GM04504 (cell line): ENCODE measurements at regions not wholly inside any gene's neighbourhood (a gene's known extent, or its start where the extent isn't known, plus 50 kb on each side); places are given as distances from the start of the nearest gene placed in this dataset.

Experiments
- DNase-seq: peaks from one replicate; pipeline ENCODE4 v3.0.0-alpha.2; 2012; ENCODE audit warnings: low read depth

DNA sequence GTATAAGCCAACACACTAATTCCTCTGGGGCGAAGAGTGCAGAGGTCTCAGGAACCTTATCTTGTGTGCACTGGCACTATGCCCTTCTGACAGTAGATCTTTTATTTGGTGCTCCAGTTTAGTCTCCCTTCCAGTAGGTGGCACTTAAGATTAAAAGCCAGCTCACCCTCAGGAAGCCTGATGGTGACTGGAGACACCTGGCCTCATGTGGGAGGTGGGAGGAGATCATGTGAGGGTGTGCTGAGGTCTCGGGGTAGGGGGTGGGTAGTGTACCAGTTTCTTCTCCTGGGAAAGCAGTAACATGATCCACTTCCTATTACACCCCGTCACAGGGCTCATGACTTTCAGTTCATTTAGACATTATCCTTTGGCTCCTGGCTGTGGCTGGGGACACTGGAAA is 654.9 kb downstream of the ADCYAP1 start:
- DNase-seq = no peak

GRCh38 chr18:1564793-1565192 is 660.1 kb downstream of the ADCYAP1 start:
- no peak for DNase-seq

GRCh38 chr18:1571206-1571605 is 666.5 kb downstream of the ADCYAP1 start:
- DNase-seq = no peak

DNA sequence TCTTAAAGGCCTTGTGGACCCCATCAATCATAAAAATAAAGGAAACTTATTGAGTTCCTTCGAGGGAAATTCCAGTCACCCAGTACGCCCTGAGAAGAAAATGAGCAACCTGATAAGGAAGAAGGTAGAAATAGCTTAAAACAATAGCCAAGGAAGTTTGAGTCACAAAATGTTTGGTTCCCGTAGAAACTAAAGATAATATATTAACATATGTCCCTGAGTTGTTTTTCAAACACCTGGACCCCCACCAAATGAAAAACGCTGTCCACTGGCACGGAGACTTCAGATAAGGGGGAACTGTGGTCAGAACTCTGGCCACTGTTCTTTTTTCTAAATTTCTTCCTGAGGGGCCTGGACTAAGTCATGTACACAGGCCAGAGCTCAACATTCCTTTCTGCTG is 669.1 kb downstream of the ADCYAP1 start:
- no peak for DNase-seq

DNA sequence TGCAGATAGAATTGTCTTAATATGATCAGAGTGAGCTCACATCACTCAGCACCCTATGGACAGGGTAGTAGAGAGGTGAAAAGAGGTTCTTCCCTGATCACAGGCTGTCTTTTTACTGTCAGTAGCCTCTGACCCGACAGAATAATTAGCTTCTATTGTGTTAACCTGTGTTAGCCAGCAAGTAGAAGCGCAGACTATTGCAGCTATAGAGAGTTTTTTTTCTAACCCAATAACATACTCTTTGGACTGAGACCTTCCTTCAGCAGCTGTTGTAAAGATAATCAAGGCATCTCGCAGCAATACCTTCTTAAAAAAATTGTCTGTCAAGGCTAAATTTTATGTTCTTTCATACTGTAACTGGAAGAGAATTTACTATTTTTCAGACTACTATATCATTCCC is 670.4 kb downstream of the ADCYAP1 start:
- DNase-seq = no peak

- DNase-seq = no peak
Measured at GRCh38 chr18:1578505-1578904, 673.8 kb downstream of the ADCYAP1 start.

- no peak for DNase-seq
Measured at GRCh38 chr18:1581581-1581980, 676.9 kb downstream of the ADCYAP1 start.

GRCh38 chr18:1585881-1586488 is 681.3 kb downstream of the ADCYAP1 start:
- DNase-seq = no peak

DNA sequence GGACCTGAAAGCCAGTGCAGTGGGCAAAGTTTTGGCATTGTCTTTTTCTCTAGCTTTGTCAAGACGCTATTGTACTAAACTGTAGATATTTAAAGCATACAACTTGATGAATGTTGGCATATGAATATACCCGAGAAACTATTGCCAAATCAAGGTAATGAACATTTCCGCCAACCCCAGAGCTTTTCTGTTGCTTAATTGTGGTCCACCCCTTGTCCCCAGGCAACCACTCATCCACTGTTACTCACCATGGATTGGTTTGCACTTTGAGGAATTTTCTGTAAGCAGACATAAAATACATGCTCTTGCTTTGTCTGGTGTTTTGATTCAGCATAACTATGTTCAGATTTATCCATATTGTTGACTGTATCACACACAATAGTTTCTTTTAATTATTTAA is 688.4 kb downstream of the ADCYAP1 start:
- no peak for DNase-seq

DNA sequence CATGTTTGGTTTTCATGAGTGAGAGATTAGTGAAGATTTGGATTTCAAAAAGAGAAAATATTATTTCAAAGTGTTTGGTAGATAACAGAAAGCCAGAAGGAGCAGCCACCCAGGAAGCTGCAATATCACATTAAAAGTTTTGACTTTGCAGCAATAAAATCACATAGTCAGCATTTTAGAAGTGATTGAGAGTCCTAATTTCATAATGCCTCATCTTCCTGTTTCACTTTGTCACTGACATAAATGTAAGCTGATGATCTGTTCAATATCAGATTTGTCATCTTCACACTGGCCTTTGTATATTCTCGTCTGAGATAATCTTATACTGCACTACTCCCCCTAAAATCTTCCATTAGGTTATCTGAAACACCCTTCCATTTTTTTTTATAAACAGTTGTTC is 690.5 kb downstream of the ADCYAP1 start:
- DNase-seq = no peak

- DNase-seq = no peak
Measured at GRCh38 chr18:1599196-1599595, 694.5 kb downstream of the ADCYAP1 start.

DNA sequence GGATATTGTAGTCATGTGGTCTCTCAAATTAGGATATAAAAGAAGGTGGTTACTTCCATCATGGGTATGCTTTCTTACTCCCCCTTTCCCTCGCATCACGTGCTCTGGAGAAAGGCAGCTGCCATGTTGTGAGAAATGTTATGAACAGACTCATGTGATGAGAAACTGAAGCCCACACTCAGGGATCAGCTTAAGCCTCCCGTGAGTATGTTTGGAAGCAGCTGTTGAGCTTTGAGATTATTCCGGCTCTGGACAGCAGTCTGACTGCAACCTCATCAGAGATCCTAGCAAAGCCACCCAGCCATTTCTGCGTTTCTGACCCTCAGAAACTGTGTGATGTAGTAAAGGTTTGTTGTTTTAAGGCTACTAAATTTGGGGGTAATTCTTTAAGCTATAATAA is 700.1 kb downstream of the ADCYAP1 start:
- DNase-seq = no peak

DNA sequence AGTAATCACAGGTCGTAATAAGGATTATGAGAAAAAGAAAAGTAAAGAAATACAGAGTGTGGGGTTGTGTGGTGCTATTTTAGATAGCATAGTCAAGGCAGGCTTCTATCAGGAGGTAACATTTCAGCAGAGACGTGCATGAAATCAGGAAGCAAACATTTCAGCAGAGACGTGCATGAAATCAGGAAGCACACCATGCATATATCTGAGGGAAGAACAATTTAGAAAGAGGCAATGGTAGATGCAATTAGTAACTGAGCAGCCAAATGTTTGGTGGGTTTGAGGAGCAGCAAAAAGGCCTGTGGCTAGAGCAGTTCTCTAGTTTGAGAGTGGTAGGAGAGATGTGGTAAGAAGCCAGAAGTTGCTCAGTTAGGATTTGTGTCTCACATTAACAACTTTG is 713.7 kb downstream of the ADCYAP1 start:
- DNase-seq = no peak

GRCh38 chr18:1619507-1619906 is 714.8 kb downstream of the ADCYAP1 start:
- DNase-seq = no peak

DNA sequence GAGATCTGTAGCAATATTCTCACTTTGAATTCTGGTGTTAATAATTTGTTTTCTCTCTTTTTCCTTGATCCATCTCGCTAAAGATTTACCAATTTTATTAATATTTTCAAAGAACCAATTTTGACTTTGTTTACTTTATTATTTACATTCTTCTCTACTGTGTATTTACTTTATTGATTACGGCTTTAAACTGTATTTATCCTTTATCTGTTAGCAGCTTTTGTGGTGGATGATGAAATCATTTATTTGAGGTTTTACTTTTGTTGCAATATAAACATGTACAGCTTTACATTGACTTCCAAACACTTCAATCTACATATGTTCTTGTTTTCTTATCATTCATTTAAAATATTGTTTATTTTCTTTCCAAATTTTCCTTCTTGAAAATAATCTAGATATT is 719.9 kb downstream of the ADCYAP1 start:
- no peak for DNase-seq

DNA sequence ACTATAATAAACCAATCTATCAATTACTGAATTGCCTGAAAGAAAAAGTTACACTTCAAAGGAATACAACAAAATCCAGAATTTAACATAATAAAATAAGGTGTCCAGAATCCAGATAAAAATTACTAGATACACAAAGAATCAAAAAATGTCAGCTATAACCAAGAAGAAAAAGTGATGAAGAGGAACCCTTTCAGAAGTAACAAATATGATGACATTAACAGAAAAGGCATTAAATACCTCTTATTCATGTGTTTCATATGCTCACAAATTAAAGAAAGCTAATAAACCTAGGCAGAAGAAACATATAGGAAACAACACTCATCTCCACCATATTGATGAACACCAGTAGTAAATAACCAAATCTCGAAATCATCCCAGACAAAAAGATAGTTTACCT is 722.8 kb downstream of the ADCYAP1 start:
- DNase-seq = no peak

DNA sequence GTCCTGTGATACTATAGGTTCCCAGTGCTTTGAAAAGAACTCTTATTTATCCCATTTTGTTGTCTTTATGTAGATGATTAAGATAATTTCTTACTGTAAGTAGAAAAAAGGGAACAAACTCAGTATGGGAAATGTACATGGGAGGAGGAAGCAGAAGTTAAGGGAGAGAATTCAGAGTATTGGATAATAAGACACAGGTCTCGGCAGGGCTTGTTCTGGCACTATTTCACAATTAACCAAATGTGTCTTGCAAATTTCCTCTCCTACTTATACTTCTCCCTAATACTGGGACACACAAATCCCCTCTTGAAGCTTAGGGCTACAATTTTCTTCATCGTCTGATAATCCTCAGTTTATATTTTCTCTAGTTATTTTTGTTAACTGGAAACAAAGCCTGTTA is 744.0 kb downstream of the ADCYAP1 start:
- DNase-seq = no peak

- DNase-seq = no peak
Measured at GRCh38 chr18:1652018-1652417, 747.3 kb downstream of the ADCYAP1 start.

GRCh38 chr18:1653873-1654272 is 749.2 kb downstream of the ADCYAP1 start:
- DNase-seq = no peak

GRCh38 chr18:1657876-1658275 is 753.2 kb downstream of the ADCYAP1 start:
- no peak for DNase-seq

- DNase-seq = no peak
Measured at GRCh38 chr18:1658908-1659566, 754.4 kb downstream of the ADCYAP1 start.

- no peak for DNase-seq
Measured at GRCh38 chr18:1663879-1664705, 759.4 kb downstream of the ADCYAP1 start.

DNA sequence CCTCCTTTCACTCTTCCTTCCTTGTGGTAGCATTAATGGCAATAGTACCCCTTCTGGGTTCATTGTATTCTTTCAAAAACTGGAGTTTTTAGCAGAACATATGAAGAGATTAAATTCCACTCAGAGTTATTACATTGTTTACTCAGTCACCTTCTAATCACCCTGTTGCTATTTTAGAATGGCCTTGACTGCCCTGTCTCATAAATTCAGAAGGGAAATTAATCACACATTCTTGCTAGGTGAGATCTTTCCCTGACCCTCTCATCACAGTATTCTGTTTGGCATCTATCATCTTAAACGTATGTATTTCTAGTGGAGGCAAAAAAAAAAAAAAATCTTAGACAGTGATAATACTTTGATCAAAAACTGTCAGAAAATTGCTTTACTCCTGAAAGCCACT is 760.4 kb downstream of the ADCYAP1 start:
- no peak for DNase-seq
